ENCODE measurements at regions not wholly inside any gene's neighbourhood (a gene's known extent, or its start where the extent isn't known, plus 50 kb on each side); places are given as distances from the start of the nearest gene placed in this dataset.

DNA sequence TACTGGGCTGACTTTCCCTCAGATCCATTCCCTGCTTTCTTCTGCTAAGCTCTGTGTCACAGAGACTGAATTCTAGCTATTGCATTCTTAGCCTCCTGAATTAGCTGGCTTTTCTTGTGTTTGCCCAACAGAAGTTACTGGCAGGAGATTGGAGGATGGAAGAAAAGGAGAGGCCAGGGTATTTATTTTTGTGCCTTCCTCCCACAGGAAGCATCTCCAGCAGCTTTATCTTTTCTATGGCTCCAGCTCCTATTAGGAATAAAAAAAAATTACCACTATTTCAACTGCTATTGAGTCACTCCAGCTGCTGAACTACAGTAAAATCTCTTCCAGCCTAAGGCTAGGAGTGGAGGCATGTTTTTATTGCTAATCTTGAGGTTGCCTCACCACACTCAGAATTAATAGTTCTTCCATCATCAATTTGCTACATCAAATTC lies 492.4 kb downstream of the RFPL4B start:
- Histone ChIP-seq H3K36me3 (ENCODE audit: insufficient read depth, low read length) (no peaks in the 10 kb centered on the region), H3K9me3 (ENCODE audit: low read depth, low read length) (no peaks in the 10 kb centered on the region; the same call in 1 of the 2 replicates), H3K9ac (ENCODE audit: insufficient read length) (peak overlapping the region; percentile 66), H3K4me3 (peak overlapping the region; percentile 51), H3K27ac (peak overlapping the region; percentile 97)
- TF ChIP-seq EZH2 (IDR thresholded peaks at IDR 0.05) (no peak), FOXP2 (optimal IDR thresholded peaks at IDR 0.05; ENCODE audit: control extremely low read depth, extremely low read length, insufficient read depth) (peak; percentile 89), POLR2AphosphoS5 (IDR thresholded peaks at IDR 0.05; ENCODE audit: borderline replicate concordance, low read depth, low read length) (peak; percentile 80)
- DNase-seq (ENCODE audit: low read depth, low spot score): peak; percentile 99

DNA sequence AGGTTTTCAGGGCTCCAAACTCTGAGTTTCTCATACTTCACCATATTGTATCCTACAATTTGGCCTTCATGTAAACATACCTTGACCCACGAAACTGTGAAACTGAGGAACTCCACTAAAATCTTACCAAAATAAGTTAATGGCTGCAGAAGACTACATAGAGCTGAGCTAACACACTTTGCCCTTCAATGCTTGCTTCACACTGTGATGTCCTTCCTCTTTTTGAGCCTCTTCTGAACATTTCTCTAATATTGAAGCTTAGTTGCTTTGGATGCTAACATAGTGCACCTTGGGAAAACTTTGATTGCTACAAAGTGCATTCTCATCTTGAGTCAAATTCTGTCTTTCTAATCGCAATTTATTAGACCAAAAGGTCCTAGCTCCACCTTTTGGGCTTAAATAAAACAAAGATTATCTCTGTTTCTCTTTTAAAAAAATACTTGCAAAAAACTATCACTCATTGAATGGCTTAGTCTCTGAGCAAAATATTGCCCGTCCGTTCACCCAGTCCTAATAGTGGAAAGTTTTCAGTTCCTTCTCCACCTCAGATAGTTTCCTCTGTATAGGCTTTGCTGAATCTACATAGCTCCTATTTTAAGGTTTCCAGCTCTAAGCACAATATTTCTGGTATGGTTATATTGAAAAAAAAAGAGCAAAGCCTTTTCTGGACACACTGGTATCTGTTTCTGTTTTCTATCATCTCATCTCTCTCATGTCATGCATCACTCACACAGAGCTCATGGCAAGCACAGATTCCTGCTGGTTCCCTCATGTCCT lies 494.6 kb downstream of the RFPL4B start:
- H3K4me3 ChIP-seq: no peak overlapping the region
- no peak overlapping the region for H3K27ac ChIP-seq
- TF ChIP-seq EZH2 (IDR thresholded peaks at IDR 0.05) (no peak), POLR2AphosphoS5 (IDR thresholded peaks at IDR 0.05; ENCODE audit: borderline replicate concordance, low read depth, low read length) (no peak), FOXP2 (optimal IDR thresholded peaks at IDR 0.05; ENCODE audit: control extremely low read depth, extremely low read length, insufficient read depth) (no peak)
- no peak overlapping the region for H3K9ac ChIP-seq (ENCODE audit: insufficient read length)
- DNase-seq (ENCODE audit: low read depth, low spot score): no peak
- no peaks in the 10 kb centered on the region for H3K9me3 ChIP-seq (ENCODE audit: low read depth, low read length)
- H3K36me3 ChIP-seq (ENCODE audit: insufficient read depth, low read length): no peaks in the 10 kb centered on the region

GRCh38 chr6:112842330-112842685 lies 495.2 kb downstream of the RFPL4B start:
- Histone ChIP-seq H3K4me3 (no peak overlapping the region), H3K9me3 (ENCODE audit: low read depth, low read length) (no peaks in the 10 kb centered on the region), H3K36me3 (ENCODE audit: insufficient read depth, low read length) (no peaks in the 10 kb centered on the region), H3K27ac (no peak overlapping the region), H3K9ac (ENCODE audit: insufficient read length) (no peak overlapping the region)
- TF ChIP-seq FOXP2 (optimal IDR thresholded peaks at IDR 0.05; ENCODE audit: control extremely low read depth, extremely low read length, insufficient read depth) (no peak), EZH2 (IDR thresholded peaks at IDR 0.05) (no peak), POLR2AphosphoS5 (IDR thresholded peaks at IDR 0.05; ENCODE audit: borderline replicate concordance, low read depth, low read length) (no peak)
- no peak for DNase-seq (ENCODE audit: low read depth, low spot score)

- DNase-seq (ENCODE audit: low read depth, low spot score): no peak
- Histone ChIP-seq H3K9ac (ENCODE audit: insufficient read length) (no peak overlapping the region), H3K4me3 (no peak overlapping the region), H3K9me3 (ENCODE audit: low read depth, low read length) (no peaks in the 10 kb centered on the region), H3K27ac (no peak overlapping the region), H3K36me3 (ENCODE audit: insufficient read depth, low read length) (no peaks in the 10 kb centered on the region)
- TF ChIP-seq EZH2 (IDR thresholded peaks at IDR 0.05) (no peak), POLR2AphosphoS5 (IDR thresholded peaks at IDR 0.05; ENCODE audit: borderline replicate concordance, low read depth, low read length) (no peak), FOXP2 (optimal IDR thresholded peaks at IDR 0.05; ENCODE audit: control extremely low read depth, extremely low read length, insufficient read depth) (no peak)
These were observed 499.6 kb downstream of the RFPL4B start for GRCh38 chr6:112846681-112847080.

DNA sequence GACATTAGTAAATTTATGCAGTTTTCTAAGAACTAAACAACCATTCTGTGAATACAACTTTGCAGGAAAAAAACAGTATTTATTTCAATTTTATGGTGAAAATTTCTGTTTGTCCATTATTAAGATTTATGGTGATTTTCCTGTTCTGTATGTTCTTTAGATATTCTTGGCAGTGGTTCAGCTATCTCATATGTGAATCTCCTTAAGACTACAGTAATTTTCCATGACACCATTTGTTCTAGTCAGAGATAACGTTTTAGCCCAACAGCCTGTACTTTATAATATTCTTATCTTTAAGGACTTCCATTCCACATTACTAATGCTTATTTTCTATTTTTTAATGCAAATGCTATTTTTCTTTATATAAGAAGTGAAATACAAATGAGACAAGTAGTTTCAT lies 504.0 kb downstream of the RFPL4B start:
- TF ChIP-seq EZH2 (IDR thresholded peaks at IDR 0.05) (no peak), POLR2AphosphoS5 (IDR thresholded peaks at IDR 0.05; ENCODE audit: borderline replicate concordance, low read depth, low read length) (peak; percentile 21; the same call in 1 of the 2 replicates), FOXP2 (optimal IDR thresholded peaks at IDR 0.05; ENCODE audit: control extremely low read depth, extremely low read length, insufficient read depth) (no peak)
- Histone ChIP-seq H3K9me3 (ENCODE audit: low read depth, low read length) (no peaks in the 10 kb centered on the region), H3K36me3 (ENCODE audit: insufficient read depth, low read length) (no peaks in the 10 kb centered on the region), H3K9ac (ENCODE audit: insufficient read length) (no peak overlapping the region), H3K27ac (no peak overlapping the region), H3K4me3 (0 out of 2 replicates have a peak overlapping the region, but pooled peaks have one; percentile 22)
- DNase-seq (ENCODE audit: low read depth, low spot score): peak; percentile 78

DNA sequence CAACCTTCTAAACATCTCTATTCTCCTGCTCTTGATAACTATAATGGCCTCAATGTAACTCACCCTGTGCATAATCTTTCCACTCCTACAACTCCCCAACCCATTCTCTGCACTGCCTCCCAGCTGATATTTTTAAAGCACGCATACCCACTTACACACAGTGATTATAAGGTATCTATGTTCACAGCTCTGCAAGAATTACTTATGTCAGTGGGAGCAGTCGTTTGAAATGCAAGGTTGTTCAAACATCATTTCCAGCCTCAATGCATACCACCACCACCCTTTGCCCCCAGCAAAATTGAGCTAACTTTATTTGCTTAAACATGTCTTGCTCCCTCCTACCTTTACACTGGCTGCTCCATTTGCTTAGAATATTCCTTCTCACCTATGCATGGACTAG lies 506.0 kb downstream of the RFPL4B start:
- DNase-seq (ENCODE audit: low read depth, low spot score): no peak
- no peak overlapping the region for H3K9ac ChIP-seq (ENCODE audit: insufficient read length)
- H3K9me3 ChIP-seq (ENCODE audit: low read depth, low read length): no peaks in the 10 kb centered on the region
- TF ChIP-seq FOXP2 (optimal IDR thresholded peaks at IDR 0.05; ENCODE audit: control extremely low read depth, extremely low read length, insufficient read depth) (no peak), EZH2 (IDR thresholded peaks at IDR 0.05) (no peak), POLR2AphosphoS5 (IDR thresholded peaks at IDR 0.05; ENCODE audit: borderline replicate concordance, low read depth, low read length) (no peak)
- no peak overlapping the region for H3K4me3 ChIP-seq
- no peak overlapping the region for H3K27ac ChIP-seq
- no peaks in the 10 kb centered on the region for H3K36me3 ChIP-seq (ENCODE audit: insufficient read depth, low read length)

GRCh38 chr6:112863753-112864152 lies 516.6 kb downstream of the RFPL4B start:
- no peak for DNase-seq (ENCODE audit: low read depth, low spot score)
- Histone ChIP-seq H3K9ac (ENCODE audit: insufficient read length) (no peak overlapping the region), H3K9me3 (ENCODE audit: low read depth, low read length) (no peaks in the 10 kb centered on the region), H3K4me3 (no peak overlapping the region), H3K27ac (no peak overlapping the region), H3K36me3 (ENCODE audit: insufficient read depth, low read length) (no peaks in the 10 kb centered on the region)
- TF ChIP-seq POLR2AphosphoS5 (IDR thresholded peaks at IDR 0.05; ENCODE audit: borderline replicate concordance, low read depth, low read length): no peak
- no peak for TF ChIP-seq EZH2 (IDR thresholded peaks at IDR 0.05)
- no peak for TF ChIP-seq FOXP2 (optimal IDR thresholded peaks at IDR 0.05; ENCODE audit: control extremely low read depth, extremely low read length, insufficient read depth)

DNA sequence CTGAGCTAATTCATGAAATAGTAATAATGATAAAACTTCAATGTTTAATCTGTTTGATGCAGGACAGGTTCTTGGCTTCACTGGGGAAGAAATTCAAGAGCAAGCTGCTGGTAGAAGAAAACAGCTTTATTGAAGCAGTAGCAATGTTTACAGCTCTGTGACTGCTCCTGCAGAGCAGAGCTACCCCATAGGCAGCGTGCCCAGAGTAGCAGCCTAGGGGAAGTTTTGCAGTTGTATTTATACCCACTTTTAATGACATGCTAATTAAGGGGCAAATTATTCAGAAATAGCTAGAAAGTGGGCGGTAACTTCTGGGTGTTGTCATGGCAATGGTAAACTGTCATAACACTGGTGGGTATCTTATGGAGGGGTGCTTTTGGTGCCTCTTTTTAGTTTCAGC lies 518.0 kb downstream of the RFPL4B start:
- TF ChIP-seq FOXP2 (optimal IDR thresholded peaks at IDR 0.05; ENCODE audit: control extremely low read depth, extremely low read length, insufficient read depth): peak; percentile 45
- no peak for TF ChIP-seq POLR2AphosphoS5 (IDR thresholded peaks at IDR 0.05; ENCODE audit: borderline replicate concordance, low read depth, low read length)
- H3K36me3 ChIP-seq (ENCODE audit: insufficient read depth, low read length): no peaks in the 10 kb centered on the region

More for the DNA sequence above, 518.0 kb downstream of the RFPL4B start:
- no peak for DNase-seq (ENCODE audit: low read depth, low spot score)
- Histone ChIP-seq H3K9ac (ENCODE audit: insufficient read length) (no peak overlapping the region), H3K4me3 (no peak overlapping the region), H3K9me3 (ENCODE audit: low read depth, low read length) (no peaks in the 10 kb centered on the region), H3K27ac (no peak overlapping the region)

Measured in SK-N-MC (cell line).